ENCODE measurements at regions not wholly inside any gene's neighbourhood (a gene's known extent, or its start where the extent isn't known, plus 50 kb on each side); places are given as distances from the start of the nearest gene placed in this dataset.

DNA sequence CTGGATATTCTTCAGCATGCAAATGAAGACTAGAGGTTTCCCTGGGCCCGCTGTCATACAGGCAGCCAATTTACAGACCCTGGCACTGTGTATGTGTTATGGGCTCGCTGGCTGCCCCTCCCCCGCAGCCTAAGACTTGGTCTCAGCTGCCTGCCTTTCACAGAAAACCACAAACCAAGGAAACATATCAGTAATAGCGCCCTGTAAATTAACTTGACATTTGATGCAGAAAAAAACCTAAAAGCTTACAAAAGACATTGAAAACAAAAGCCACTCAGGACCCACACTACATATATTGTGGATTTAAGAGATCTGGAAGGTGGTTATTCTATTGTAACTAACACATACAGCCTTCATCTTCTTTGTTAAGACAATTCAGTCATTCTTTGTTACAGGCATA is 287.0 kb upstream of the TMEM161B start:
- no peak for TF ChIP-seq SMC3 (IDR thresholded peaks at IDR 0.05; ENCODE audit: low read depth, low read length)
- TF ChIP-seq, protein P1, sequence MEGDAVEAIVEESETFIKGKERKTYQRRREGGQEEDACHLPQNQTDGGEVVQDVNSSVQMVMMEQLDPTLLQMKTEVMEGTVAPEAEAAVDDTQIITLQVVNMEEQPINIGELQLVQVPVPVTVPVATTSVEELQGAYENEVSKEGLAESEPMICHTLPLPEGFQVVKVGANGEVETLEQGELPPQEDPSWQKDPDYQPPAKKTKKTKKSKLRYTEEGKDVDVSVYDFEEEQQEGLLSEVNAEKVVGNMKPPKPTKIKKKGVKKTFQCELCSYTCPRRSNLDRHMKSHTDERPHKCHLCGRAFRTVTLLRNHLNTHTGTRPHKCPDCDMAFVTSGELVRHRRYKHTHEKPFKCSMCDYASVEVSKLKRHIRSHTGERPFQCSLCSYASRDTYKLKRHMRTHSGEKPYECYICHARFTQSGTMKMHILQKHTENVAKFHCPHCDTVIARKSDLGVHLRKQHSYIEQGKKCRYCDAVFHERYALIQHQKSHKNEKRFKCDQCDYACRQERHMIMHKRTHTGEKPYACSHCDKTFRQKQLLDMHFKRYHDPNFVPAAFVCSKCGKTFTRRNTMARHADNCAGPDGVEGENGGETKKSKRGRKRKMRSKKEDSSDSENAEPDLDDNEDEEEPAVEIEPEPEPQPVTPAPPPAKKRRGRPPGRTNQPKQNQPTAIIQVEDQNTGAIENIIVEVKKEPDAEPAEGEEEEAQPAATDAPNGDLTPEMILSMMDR (conservative IDR thresholded peaks at IDR 0.05; ENCODE audit: low read depth, low read length), result no peak
- no peak for TF ChIP-seq POLR2A (IDR thresholded peaks at IDR 0.05; ENCODE audit: low read depth, low read length)
- no peak for TF ChIP-seq RAD21 (IDR thresholded peaks at IDR 0.05; ENCODE audit: low read length)
- TF ChIP-seq FOS (IDR thresholded peaks at IDR 0.05; ENCODE audit: low read depth, low read length), result no peak
- no peak for TF ChIP-seq BHLHE40 (IDR thresholded peaks at IDR 0.05; ENCODE audit: low read depth, low read length)
- TF ChIP-seq RCOR1 (IDR thresholded peaks at IDR 0.05; ENCODE audit: insufficient replicate concordance, low read length), result no peak
- no peak for TF ChIP-seq MAFK (IDR thresholded peaks at IDR 0.05; ENCODE audit: low read depth, low read length)
- no peak for TF ChIP-seq NFE2L2 (IDR thresholded peaks at IDR 0.05; ENCODE audit: low read depth, low read length)
- no peak for TF ChIP-seq CHD1 (IDR thresholded peaks at IDR 0.05; ENCODE audit: low read depth, low read length)
- TF ChIP-seq MXI1 (IDR thresholded peaks at IDR 0.05; ENCODE audit: borderline replicate concordance, low read depth, low read length), result no peak
- TF ChIP-seq, protein P2, sequence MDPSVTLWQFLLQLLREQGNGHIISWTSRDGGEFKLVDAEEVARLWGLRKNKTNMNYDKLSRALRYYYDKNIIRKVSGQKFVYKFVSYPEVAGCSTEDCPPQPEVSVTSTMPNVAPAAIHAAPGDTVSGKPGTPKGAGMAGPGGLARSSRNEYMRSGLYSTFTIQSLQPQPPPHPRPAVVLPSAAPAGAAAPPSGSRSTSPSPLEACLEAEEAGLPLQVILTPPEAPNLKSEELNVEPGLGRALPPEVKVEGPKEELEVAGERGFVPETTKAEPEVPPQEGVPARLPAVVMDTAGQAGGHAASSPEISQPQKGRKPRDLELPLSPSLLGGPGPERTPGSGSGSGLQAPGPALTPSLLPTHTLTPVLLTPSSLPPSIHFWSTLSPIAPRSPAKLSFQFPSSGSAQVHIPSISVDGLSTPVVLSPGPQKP (IDR thresholded peaks at IDR 0.05; ENCODE audit: borderline replicate concordance, low read depth, low read length), result no peak

All from IMR-90 (cell line).